PC-3 (cell line): ENCODE measurements at regions not wholly inside any gene's neighbourhood (a gene's known extent, or its start where the extent isn't known, plus 50 kb on each side); places are given as distances from the start of the nearest gene placed in this dataset.

Experiments
- EZH2phosphoT487 ChIP-seq: fragments of 300-600 bp; sonication (generic); IDR thresholded peaks from 2 replicates; pipeline ENCODE4 v1.6.1; 2018; ENCODE audit warnings: mild to moderate bottlenecking, antibody characterized with exemption, low read length, borderline replicate concordance
- TF ChIP-seq, protein P1 (sequence below): fragments of 300-600 bp; sonication (generic); conservative IDR thresholded peaks from 2 replicates; pipeline ENCODE4 v1.5.1; 2017; ENCODE audit warnings: antibody characterized with exemption, low read depth, mild to moderate bottlenecking, low read length

DNA sequence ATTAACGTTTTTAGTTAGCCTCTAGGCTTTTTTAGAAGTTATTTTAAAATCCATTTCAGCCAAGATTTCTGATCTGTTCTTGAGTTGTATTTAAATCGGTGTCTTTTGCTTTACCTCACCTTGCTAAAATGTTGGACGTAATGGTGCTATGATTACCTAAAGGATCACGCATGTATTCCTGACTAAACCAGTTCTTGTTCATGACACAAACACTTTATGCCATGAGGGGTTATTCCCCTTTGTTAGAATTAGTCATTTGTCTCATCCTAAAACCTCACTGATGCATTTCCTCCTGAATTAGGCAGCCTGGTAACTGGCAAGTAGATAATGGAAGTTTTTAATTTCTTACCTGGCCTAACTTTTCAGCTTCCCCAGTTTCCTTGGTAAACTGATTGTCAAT is 185.4 kb upstream of the TANK start:
- TF ChIP-seq, protein P1, sequence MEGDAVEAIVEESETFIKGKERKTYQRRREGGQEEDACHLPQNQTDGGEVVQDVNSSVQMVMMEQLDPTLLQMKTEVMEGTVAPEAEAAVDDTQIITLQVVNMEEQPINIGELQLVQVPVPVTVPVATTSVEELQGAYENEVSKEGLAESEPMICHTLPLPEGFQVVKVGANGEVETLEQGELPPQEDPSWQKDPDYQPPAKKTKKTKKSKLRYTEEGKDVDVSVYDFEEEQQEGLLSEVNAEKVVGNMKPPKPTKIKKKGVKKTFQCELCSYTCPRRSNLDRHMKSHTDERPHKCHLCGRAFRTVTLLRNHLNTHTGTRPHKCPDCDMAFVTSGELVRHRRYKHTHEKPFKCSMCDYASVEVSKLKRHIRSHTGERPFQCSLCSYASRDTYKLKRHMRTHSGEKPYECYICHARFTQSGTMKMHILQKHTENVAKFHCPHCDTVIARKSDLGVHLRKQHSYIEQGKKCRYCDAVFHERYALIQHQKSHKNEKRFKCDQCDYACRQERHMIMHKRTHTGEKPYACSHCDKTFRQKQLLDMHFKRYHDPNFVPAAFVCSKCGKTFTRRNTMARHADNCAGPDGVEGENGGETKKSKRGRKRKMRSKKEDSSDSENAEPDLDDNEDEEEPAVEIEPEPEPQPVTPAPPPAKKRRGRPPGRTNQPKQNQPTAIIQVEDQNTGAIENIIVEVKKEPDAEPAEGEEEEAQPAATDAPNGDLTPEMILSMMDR = no peak
- TF ChIP-seq EZH2phosphoT487 = no peak
